NCI-H146 (cell line): ENCODE measurements at regions not wholly inside any gene's neighbourhood (a gene's known extent, or its start where the extent isn't known, plus 50 kb on each side); places are given as distances from the start of the nearest gene placed in this dataset.
"Not testable (repeated sequence)": the region's sequence is repeated elsewhere in the genome, so short reads cannot be mapped to it uniquely, and the experiment has no call there.

Experiments
- DNase-seq: peaks from one replicate; lab custom pipeline; 2025; lab: John Stamatoyannopoulos, UW

DNA sequence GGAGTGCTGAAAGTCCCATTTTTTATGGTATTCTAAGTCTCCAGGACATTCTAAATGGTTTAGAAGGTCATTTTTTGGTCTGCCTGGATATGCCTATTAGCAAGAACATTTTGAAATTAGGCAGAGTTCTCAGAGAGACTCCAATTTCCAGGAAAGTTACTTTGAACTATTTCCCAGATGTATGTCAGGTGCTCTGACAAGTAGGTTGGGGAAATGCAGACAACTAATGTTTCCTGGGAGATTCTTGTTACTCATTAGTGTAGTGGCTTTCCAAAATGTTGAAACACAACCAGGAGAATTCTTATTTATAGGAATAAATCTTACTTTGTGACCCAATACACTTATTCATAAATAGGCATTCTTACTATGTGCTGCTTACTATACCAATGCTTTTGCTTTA lies 268.4 kb downstream of the ZNF37A start:
- DNase-seq: not testable (repeated sequence)

- not testable (repeated sequence) for DNase-seq
These were observed 269.9 kb downstream of the ZNF37A start for GRCh38 chr10:38364073-38364472.

DNA sequence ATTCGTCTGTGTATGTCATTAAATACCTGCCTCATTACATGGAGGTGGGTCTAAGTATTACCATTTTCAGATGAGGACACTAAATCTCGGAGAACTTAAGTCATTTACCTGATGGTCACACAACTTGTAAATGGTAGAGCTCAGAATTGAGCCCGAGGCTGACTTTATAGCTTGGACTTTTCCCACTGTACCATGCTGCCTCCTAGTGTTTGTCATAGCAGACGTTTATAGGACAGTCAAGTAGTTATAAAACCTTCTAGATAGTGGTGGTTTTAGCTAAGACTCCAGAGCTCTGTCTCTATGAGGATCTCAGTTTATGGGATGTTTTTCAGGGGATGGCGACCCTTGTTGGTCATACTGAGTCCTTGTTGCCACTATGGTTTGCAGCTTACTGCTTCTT lies 271.8 kb downstream of the ZNF37A start:
- DNase-seq: peak; percentile 26

DNA sequence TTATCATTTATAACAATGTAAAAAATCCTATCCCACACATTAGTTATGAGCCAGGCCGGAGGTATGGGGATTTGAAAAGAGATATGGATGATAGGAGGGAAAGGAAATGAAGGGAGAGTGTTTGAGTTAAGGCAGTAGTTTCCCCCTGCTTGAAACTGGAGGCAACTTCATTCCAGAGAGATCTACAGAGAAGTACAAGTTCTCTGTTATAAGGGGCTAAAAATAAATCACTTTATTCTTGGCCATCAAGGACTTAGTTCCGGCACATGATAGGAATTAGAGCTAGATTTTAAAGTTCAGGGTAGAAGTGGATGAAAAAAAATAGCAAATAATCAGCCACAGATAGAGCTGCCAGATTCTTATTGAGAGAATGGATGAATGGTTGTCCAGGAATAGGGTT lies 289.7 kb downstream of the ZNF37A start:
- not testable (repeated sequence) for DNase-seq

GRCh38 chr10:38386869-38387268 lies 292.7 kb downstream of the ZNF37A start:
- DNase-seq: not testable (repeated sequence)

DNA sequence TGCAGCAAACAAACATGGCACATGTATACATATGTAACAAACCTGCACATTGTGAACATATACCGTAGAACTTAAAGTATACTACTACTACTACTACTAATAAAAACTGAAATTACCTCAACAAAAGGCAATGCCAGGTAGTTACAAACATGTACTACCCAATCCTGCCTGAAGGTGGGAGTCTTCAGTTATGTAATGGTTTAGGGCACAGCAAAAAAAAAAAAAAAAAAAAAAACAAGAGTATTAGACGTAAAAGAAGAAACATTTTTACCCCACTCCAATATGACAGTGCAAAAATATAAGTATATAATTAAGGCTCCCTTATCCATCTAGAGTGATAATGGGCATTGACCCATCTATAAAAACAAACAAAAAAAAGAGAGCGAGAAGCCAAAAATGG lies 296.6 kb downstream of the ZNF37A start:
- DNase-seq: peak; percentile 12

DNA sequence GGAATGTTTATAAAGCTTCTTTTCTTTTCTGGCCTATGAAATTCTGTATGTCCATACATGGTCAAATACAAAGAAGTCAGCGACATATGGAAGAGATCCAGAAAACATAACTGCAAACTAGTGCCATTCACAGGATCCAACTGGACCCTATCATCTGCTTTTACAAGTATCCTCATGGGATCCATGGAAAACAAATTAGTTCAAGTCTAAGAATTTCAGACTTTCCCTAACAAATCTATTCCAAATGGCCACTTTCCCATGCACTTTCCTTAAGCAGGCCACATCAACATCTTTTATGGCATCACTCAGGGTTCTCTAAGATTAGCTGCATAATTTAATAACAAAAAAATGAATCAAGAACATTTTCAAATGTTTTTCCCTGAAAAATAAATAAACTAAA lies 301.3 kb downstream of the ZNF37A start:
- DNase-seq: not testable (repeated sequence)

DNA sequence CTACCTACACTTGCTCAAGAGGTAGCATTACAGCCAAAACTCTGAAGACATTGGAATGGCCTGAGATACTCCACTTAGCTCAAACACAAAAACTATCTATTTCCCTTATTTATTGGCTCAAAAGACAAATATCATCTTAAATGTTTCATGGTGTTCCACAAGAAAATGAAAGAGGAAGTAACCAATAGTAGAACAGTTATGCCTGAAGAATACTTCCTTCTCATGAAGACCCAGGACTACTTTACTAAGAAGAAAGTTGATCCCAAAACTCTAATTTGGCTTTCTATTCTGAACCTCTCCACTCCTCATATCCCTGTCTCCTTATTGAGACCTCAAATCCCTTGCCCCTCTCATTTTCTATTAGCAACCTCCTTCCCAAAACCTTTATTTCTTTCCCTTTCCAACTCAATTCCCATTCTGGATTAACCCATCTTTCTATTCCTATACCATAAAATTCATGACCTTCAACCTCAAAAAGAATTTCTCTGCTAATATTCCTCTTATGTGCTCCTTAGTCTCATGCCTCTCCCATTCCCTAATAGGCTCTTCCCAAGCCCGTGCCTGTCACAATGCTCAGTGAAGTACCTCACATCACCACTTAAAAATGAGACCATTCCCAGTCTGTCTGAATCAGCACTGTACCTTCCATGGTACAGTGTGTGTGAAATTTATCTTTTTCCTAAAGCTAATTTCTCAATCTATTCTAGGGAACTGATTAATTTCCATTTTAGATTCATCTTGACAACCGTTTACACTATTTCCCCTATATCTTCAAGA lies 302.2 kb downstream of the ZNF37A start:
- not testable (repeated sequence) for DNase-seq

GRCh38 chr10:38401565-38401964 lies 307.4 kb downstream of the ZNF37A start:
- not testable (repeated sequence) for DNase-seq

DNA sequence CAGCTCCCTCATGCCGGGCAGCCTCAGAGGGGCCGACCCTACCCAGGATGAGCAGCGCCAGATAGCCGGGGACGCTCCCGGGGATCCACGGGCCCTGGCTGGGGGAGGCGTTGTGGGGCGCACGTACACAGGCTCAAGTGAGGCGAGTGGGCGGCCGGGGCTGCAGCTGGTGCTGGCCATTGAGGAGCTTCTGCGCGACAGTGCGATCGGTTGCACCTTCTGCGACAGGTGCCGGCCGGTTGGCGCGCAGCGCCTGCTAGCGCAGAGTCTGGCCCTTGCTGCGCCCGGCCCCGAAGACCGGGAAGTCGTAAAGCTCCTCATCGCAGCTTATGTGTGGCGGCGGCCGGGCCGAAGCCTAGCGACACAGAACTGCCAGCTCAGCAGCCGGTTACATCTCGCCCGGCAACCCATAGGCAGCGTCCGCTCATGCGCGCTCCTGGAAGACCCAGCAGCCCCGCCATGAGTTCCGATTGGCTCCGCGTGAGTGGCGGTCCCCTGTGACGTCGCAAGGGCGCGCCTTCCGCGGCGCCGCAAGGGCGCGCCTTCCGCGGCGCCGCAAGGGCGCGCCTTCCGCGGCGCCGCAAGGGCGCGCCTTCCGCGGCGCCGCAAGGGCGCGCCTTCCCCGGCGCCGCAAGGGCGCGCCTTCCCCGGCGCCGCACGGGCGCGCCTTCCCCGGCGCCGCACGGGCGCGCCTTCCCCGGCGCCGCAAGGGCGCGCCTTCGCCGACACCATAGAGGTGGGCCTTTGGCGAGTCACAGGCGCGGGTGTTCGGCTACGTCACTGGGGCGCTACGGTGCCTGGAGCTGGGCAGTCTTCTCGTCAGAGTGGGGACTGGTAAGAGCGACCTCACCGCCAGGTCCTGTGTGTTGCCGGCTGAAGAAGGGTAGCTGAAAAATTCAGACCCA lies 308.6 kb downstream of the ZNF37A start:
- DNase-seq: peak; percentile 95

DNA sequence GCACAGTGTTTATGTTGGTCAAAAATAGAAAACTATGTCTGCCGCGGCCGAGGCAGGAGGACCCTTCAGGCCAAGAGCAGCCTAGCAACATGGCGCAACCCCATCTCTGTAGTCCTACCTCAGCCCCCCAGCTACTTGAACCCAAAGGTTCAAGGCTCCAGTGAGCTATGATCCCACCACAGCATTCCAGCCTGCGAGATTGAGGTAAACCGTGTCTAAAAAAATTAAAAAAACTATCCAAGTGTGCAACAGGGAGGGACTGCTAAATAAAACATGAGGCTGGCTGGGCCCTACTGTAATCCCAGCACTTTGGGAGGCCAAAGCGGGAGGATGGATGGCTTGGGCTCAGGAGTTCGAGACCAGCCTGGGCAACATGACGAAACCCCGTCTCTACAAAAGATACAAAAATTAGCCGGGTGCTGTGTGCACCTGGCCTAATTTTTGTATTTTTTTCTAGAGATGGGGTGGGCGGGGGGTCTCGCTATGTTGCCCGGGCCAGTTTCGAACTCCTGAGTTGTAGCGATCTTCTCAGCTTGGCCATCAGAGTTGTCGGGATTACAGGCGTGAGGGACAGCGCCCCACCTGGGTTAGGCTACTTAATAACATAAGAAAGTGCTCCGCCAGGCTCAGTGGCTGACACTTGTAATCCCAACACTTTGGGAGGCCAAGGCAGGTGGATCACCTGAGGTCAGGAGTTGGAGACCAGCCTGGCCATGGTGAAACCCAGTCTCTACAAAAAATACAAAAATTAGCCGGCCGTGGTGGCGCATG lies 309.4 kb downstream of the ZNF37A start:
- DNase-seq: not testable (repeated sequence)

GRCh38 chr10:38423634-38424033 lies 329.5 kb downstream of the ZNF37A start:
- DNase-seq: not testable (repeated sequence)

GRCh38 chr10:38430242-38430641 lies 336.1 kb downstream of the ZNF37A start:
- not testable (repeated sequence) for DNase-seq

DNA sequence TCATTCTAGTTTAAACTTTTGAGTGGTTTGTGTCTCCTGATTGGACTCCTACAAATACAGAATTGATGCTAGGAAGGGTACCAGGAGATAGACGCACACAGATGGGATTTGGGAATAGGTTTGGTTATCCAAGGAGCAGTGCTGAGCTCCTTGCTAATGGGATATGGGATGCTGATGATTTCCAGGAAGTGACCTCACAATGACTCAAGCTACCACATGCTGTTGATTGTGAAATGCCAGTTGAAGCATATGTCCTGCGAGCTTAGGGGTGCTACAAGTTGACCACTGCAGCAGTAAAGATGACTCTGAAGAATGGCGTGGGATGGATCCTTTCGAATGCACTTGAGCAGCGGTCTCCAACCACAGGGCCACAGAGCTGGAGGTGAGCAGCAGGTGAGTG lies 343.2 kb downstream of the ZNF37A start:
- not testable (repeated sequence) for DNase-seq

DNA sequence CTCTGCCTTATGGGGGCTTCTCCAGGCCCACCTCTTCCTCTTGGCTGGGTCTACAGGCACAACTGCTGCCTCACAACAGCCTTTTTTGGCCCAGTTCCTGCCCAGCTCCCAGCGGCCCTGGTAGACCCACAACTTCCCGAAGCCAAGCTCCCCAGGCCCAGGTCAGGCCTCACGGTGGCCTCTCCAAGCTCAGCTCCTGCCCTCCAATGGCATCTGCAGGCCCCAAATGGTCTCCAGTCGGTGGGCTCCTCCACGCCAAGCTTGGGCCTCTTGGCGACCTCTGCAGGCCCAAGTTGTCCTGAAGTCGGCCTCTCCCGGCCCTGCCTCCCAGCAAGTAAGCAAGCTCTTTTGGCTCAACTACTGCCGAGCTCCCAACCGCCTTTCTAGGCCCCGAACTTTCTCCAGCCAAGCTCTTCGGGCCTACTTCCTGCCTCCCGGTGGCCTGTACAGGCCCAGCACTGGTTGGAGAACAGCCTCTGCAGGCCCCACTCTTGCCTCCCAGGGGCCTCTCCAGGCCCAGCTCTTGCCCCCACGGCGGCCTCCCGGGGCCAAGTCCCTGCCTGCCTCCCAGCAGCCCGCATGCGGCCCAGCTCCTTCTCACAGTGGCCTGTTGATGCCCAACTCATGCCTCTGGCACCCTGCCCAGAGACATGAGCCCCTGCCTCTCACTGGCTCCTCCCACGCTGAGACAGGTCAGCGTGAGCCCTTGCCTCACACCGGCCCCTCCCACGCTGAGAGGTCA lies 354.6 kb downstream of the ZNF37A start:
- not testable (repeated sequence) for DNase-seq

- not testable (repeated sequence) for DNase-seq
These were observed 355.5 kb downstream of the ZNF37A start for GRCh38 chr10:38449618-38450017.

DNA sequence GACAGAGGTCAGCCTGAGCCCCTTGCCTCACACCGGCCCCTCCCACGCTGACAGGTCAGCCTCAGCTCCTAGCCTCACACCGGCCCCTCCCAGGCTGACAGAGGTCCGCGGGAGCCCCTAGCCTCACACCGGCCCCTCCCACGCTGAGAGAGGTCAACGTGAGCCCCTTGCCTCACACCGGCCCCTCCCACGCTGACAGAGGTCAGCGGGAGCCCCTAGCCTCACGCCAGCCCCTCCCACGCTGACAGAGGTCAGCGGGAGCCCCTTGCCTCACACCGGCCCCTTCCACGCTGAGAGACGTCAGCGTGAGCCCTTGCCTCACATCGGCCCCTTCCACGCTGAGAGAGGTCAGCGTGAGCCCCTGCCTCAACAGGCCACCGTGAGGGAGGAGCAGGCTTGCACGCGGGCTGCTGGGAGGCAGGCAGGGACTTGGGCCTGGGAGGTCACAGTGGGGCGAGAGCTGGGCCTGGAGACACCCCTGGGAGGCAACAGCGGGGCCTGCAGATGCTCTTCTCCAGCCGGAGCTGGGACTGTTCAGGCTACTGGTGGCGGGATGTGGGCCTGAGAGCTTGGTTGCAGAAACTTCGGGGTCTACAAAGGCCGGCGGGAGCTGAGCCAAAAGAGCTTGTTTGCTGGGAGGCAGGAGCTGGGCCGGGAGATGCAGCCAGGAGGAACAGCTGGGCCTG lies 356.4 kb downstream of the ZNF37A start:
- not testable (repeated sequence) for DNase-seq

- not testable (repeated sequence) for DNase-seq
These were observed 357.3 kb downstream of the ZNF37A start for GRCh38 chr10:38451306-38451967.
